Mesendoderm (in vitro differentiated cells): ENCODE measurements at regions not wholly inside any gene's neighbourhood (a gene's known extent, or its start where the extent isn't known, plus 50 kb on each side); places are given as distances from the start of the nearest gene placed in this dataset.

Experiments used
- DNase-seq: peaks from one replicate; pipeline ENCODE4 v3.0.0; 2013
- H2AK5ac ChIP-seq: 2 replicates; pipeline ENCODE4 v1.6.1; 2013; ENCODE audit warnings: low read length, inconsistent platforms
- H2BK120ac ChIP-seq: 2 replicates; pipeline ENCODE4 v1.6.1; 2013; ENCODE audit warnings: low read depth, mild to moderate bottlenecking, low read length, moderate library complexity, mixed read lengths
- H2BK15ac ChIP-seq: replicated peaks from 2 replicates; pipeline ENCODE4 v1.6.1; 2013; ENCODE audit warnings: low read depth, mild to moderate bottlenecking, moderate library complexity
- H2BK5ac ChIP-seq: 2 replicates; pipeline ENCODE4 v1.6.1; 2013; ENCODE audit warnings: low read length, inconsistent platforms
- H3K18ac ChIP-seq: 2 replicates; pipeline ENCODE4 v1.6.1; 2013; ENCODE audit warnings: mild to moderate bottlenecking, low read length, mixed read lengths
- H3K23ac ChIP-seq: one replicate; pipeline ENCODE4 v1.6.1; 2013; ENCODE audit warnings: low read length
- H3K27ac ChIP-seq: 2 replicates; pipeline ENCODE4 v1.5.1; 2013; ENCODE audit warnings: low read depth, mild to moderate bottlenecking, inconsistent platforms, low read length, moderate library complexity
- H3K27me3 ChIP-seq: 2 replicates; pipeline ENCODE4 v1.6.1; 2013; ENCODE audit warnings: low read length, control low read depth, mild to moderate bottlenecking, inconsistent platforms; ENCODE audit not compliant: insufficient read depth, poor library complexity
- H3K36me3 ChIP-seq: 2 replicates; pipeline ENCODE4 v1.6.1; 2013; ENCODE audit warnings: low read length, inconsistent platforms; ENCODE audit not compliant: control insufficient read depth, insufficient read depth
- H3K4ac ChIP-seq: one replicate; pipeline ENCODE4 v1.6.1; 2013; ENCODE audit warnings: low read depth, mild to moderate bottlenecking, low read length, moderate library complexity
- H3K4me1 ChIP-seq: 2 replicates; pipeline ENCODE4 v1.6.1; 2013; ENCODE audit warnings: low read depth, low read length, inconsistent platforms; ENCODE audit not compliant: control insufficient read depth
- H3K4me2 ChIP-seq: 2 replicates; pipeline ENCODE4 v1.6.1; 2013; ENCODE audit warnings: low read length
- H3K4me3 ChIP-seq: 2 replicates; pipeline ENCODE4 v1.5.1; 2013; ENCODE audit warnings: mild to moderate bottlenecking, low read length
- H3K56ac ChIP-seq: one replicate; pipeline ENCODE4 v1.6.1; 2013; ENCODE audit warnings: low read length
- H3K79me1 ChIP-seq: 2 replicates; pipeline ENCODE4 v1.6.1; 2013; ENCODE audit warnings: low read length, inconsistent platforms
- H3K79me2 ChIP-seq: 2 replicates; pipeline ENCODE4 v1.6.1; 2013; ENCODE audit warnings: mild to moderate bottlenecking, low read length; ENCODE audit not compliant: control insufficient read depth, insufficient read depth
- H3K9ac ChIP-seq: 2 replicates; pipeline ENCODE4 v1.6.1; 2013; ENCODE audit warnings: low read length, inconsistent platforms
- H4K5ac ChIP-seq: one replicate; pipeline ENCODE4 v1.6.1; 2013; ENCODE audit warnings: low read length
- H4K8ac ChIP-seq: one replicate; pipeline ENCODE4 v1.6.1; 2013; ENCODE audit warnings: low read depth, mild to moderate bottlenecking, control low read depth, low read length, moderate library complexity
- WGBS: extraction: QIAGEN DNeasy Blood & Tissue Kit; methylation state at CpG from one replicate; pipeline ENCODE4 v1.1.7; 2013; ENCODE audit warnings: low lambda C conversion rate, missing lambda C conversion rate; ENCODE audit not compliant: insufficient coverage; ENCODE audit errors: extremely low coverage; 5-methylcytosine and 5-hydroxymethylcytosine counted together

GRCh38 chr5:167725264-167725663, 566.2 kb upstream of the WWC1 start:
- no peak overlapping the region for H3K4me2 ChIP-seq
- no CpG with 5 or more reads among the region's 2 CpGs for WGBS

GRCh38 chr5:167725741-167726140, 565.7 kb upstream of the WWC1 start:
- Histone ChIP-seq H2BK5ac (no peak overlapping the region), H3K18ac (no peak overlapping the region), H3K27ac (no peak overlapping the region), H3K23ac (no peak overlapping the region), H3K4ac (no peak overlapping the region), H3K79me2 (no peaks in the 10 kb centered on the region), H3K9ac (no peak overlapping the region), H3K4me3 (no peak overlapping the region), H4K8ac (peak overlapping the region; percentile 82), H2AK5ac (no peak overlapping the region), H3K4me2 (no peak overlapping the region), H3K36me3 (no peaks in the 10 kb centered on the region), H3K56ac (no peak overlapping the region), H3K4me1 (no peaks in the 10 kb centered on the region), H2BK120ac (no peak overlapping the region), H3K79me1 (no peaks in the 10 kb centered on the region), H2BK15ac (no peak overlapping the region), H4K5ac (no peak overlapping the region), H3K27me3 (no peaks in the 10 kb centered on the region)
- no CpG with 5 or more reads among the region's 7 CpGs for WGBS
- DNase-seq: no peak

More at GRCh38 chr5:167725264-167725663, 566.2 kb upstream of the WWC1 start:
- Histone ChIP-seq H3K27me3 (no peaks in the 10 kb centered on the region), H3K27ac (no peak overlapping the region), H3K79me2 (no peaks in the 10 kb centered on the region), H2BK120ac (no peak overlapping the region), H3K79me1 (no peaks in the 10 kb centered on the region), H3K18ac (no peak overlapping the region), H3K4ac (no peak overlapping the region), H2BK5ac (no peak overlapping the region), H3K36me3 (no peaks in the 10 kb centered on the region), H3K23ac (no peak overlapping the region), H2BK15ac (no peak overlapping the region), H3K56ac (no peak overlapping the region), H3K4me1 (no peaks in the 10 kb centered on the region), H3K4me3 (no peak overlapping the region), H4K5ac (no peak overlapping the region), H3K9ac (no peak overlapping the region), H2AK5ac (no peak overlapping the region), H4K8ac (no peak overlapping the region)
- no peak for DNase-seq

GRCh38 chr5:167726642-167727041, 564.8 kb upstream of the WWC1 start:
- H3K79me2 ChIP-seq: no peaks in the 10 kb centered on the region
- no peak overlapping the region for H3K9ac ChIP-seq
- H2BK120ac ChIP-seq: no peak overlapping the region
- H3K79me1 ChIP-seq: no peaks in the 10 kb centered on the region
- no peaks in the 10 kb centered on the region for H3K36me3 ChIP-seq
- WGBS: no CpG with 5 or more reads among the region's 2 CpGs
- H3K4me1 ChIP-seq: no peaks in the 10 kb centered on the region
- H4K5ac ChIP-seq: no peak overlapping the region
- H3K27ac ChIP-seq: no peak overlapping the region
- H3K18ac ChIP-seq: no peak overlapping the region
- H2AK5ac ChIP-seq: no peak overlapping the region
- no peak overlapping the region for H3K56ac ChIP-seq
- H2BK15ac ChIP-seq: no peak overlapping the region
- H4K8ac ChIP-seq: no peak overlapping the region
- no peaks in the 10 kb centered on the region for H3K27me3 ChIP-seq
- H3K4ac ChIP-seq: no peak overlapping the region
- H3K4me3 ChIP-seq: no peak overlapping the region
- DNase-seq: peak; percentile 37
- H3K4me2 ChIP-seq: no peak overlapping the region
- H3K23ac ChIP-seq: no peak overlapping the region
- no peak overlapping the region for H2BK5ac ChIP-seq

- H3K4ac ChIP-seq: no peak overlapping the region
- no peak overlapping the region for H4K8ac ChIP-seq
- H3K27ac ChIP-seq: no peak overlapping the region
- H4K5ac ChIP-seq: no peak overlapping the region
- no peak overlapping the region for H2AK5ac ChIP-seq
- WGBS: no CpG with 5 or more reads among the region's 3 CpGs
- no peak overlapping the region for H3K9ac ChIP-seq
- H3K79me2 ChIP-seq: no peaks in the 10 kb centered on the region
- H3K23ac ChIP-seq: no peak overlapping the region
- H2BK15ac ChIP-seq: no peak overlapping the region
- DNase-seq: peak; percentile 36
- no peaks in the 10 kb centered on the region for H3K4me1 ChIP-seq
- H3K27me3 ChIP-seq: no peaks in the 10 kb centered on the region
- no peaks in the 10 kb centered on the region for H3K79me1 ChIP-seq
- H3K18ac ChIP-seq: no peak overlapping the region
- no peak overlapping the region for H3K4me2 ChIP-seq
- no peak overlapping the region for H2BK5ac ChIP-seq
- no peak overlapping the region for H3K56ac ChIP-seq
- H3K4me3 ChIP-seq: no peak overlapping the region
- H2BK120ac ChIP-seq: no peak overlapping the region
- H3K36me3 ChIP-seq: no peaks in the 10 kb centered on the region
Measured at GRCh38 chr5:167730121-167730520, 561.3 kb upstream of the WWC1 start.

GRCh38 chr5:167730656-167731055, 560.8 kb upstream of the WWC1 start:
- Histone ChIP-seq H3K56ac (no peak overlapping the region), H3K79me1 (no peaks in the 10 kb centered on the region), H3K18ac (no peak overlapping the region), H3K4me2 (no peak overlapping the region), H3K36me3 (no peaks in the 10 kb centered on the region), H4K5ac (no peak overlapping the region), H2BK120ac (no peak overlapping the region), H3K9ac (no peak overlapping the region), H3K27ac (no peak overlapping the region), H2BK15ac (no peak overlapping the region), H3K23ac (no peak overlapping the region), H3K4me3 (no peak overlapping the region), H3K4ac (no peak overlapping the region), H3K4me1 (no peaks in the 10 kb centered on the region), H2BK5ac (no peak overlapping the region), H3K79me2 (no peaks in the 10 kb centered on the region), H2AK5ac (no peak overlapping the region), H4K8ac (no peak overlapping the region), H3K27me3 (no peaks in the 10 kb centered on the region)
- WGBS: no CpG with 5 or more reads among the region's 2 CpGs
- DNase-seq: no peak

- WGBS: no CpG with 5 or more reads among the region's 1 CpG
Measured at GRCh38 chr5:167731951-167732350, 559.5 kb upstream of the WWC1 start.

More at GRCh38 chr5:167731951-167732350, 559.5 kb upstream of the WWC1 start:
- H3K23ac ChIP-seq: no peak overlapping the region
- H3K36me3 ChIP-seq: no peaks in the 10 kb centered on the region
- H2AK5ac ChIP-seq: no peak overlapping the region
- H3K79me2 ChIP-seq: no peaks in the 10 kb centered on the region
- no peaks in the 10 kb centered on the region for H3K4me1 ChIP-seq
- H3K27me3 ChIP-seq: no peaks in the 10 kb centered on the region
- no peak overlapping the region for H2BK5ac ChIP-seq
- H3K56ac ChIP-seq: no peak overlapping the region
- H3K4me2 ChIP-seq: no peak overlapping the region
- no peak overlapping the region for H3K18ac ChIP-seq
- H4K8ac ChIP-seq: no peak overlapping the region
- DNase-seq: peak; percentile 61
- no peak overlapping the region for H3K4me3 ChIP-seq
- H2BK15ac ChIP-seq: no peak overlapping the region
- H3K9ac ChIP-seq: no peak overlapping the region
- no peak overlapping the region for H2BK120ac ChIP-seq
- no peaks in the 10 kb centered on the region for H3K79me1 ChIP-seq
- no peak overlapping the region for H3K27ac ChIP-seq
- no peak overlapping the region for H4K5ac ChIP-seq
- H3K4ac ChIP-seq: no peak overlapping the region
